Osteoblast (primary cell): ENCODE measurements at regions not wholly inside any gene's neighbourhood (a gene's known extent, or its start where the extent isn't known, plus 50 kb on each side); places are given as distances from the start of the nearest gene placed in this dataset.

Source experiments
- DNase-seq: peaks from one replicate; pipeline ENCODE4 v3.0.0; 2011; ENCODE audit warnings: low spot score, mixed read lengths; ENCODE audit not compliant: insufficient read length; ENCODE audit errors: missing footprints
- H2AFZ ChIP-seq: 2 replicates; pipeline ENCODE4 v1.6.0; 2011; ENCODE audit warnings: mild to moderate bottlenecking, low read length
- H3K27ac ChIP-seq: 2 replicates; pipeline ENCODE4 v1.5.1; 2011; ENCODE audit warnings: mild to moderate bottlenecking, low read depth, low read length, moderate library complexity
- H3K27me3 ChIP-seq: 2 replicates; pipeline ENCODE4 v1.6.0; 2012; ENCODE audit warnings: mild to moderate bottlenecking, control low read depth, inconsistent platforms, low read length, moderate library complexity; ENCODE audit not compliant: insufficient read depth
- H3K36me3 ChIP-seq: 2 replicates; pipeline ENCODE4 v1.5.1; 2011; ENCODE audit warnings: mild to moderate bottlenecking, low read length, control low read depth, moderate library complexity; ENCODE audit not compliant: insufficient read depth
- H3K4me1 ChIP-seq: 2 replicates; pipeline ENCODE4 v1.5.1; 2011; ENCODE audit warnings: mild to moderate bottlenecking, low read length, control low read depth, moderate library complexity; ENCODE audit not compliant: insufficient read depth
- H3K4me2 ChIP-seq: 2 replicates; pipeline ENCODE4 v1.6.0; 2011; ENCODE audit warnings: mild to moderate bottlenecking, low read length; ENCODE audit not compliant: insufficient read depth
- H3K4me3 ChIP-seq: fragments of 200-600 bp; sonication (generic); 3 replicates; pipeline ENCODE4 v1.5.1; 2012; ENCODE audit warnings: mild to moderate bottlenecking, low read length, inconsistent platforms; ENCODE audit not compliant: insufficient read depth
- H3K79me2 ChIP-seq: 2 replicates; pipeline ENCODE4 v1.6.0; 2012; ENCODE audit warnings: mild to moderate bottlenecking, low read length, control low read depth, inconsistent platforms; ENCODE audit not compliant: insufficient read depth
- H3K9me3 ChIP-seq: 2 replicates; pipeline ENCODE4 v1.5.1; 2011; ENCODE audit warnings: low read depth, low read length, control low read depth
- H4K20me1 ChIP-seq: 2 replicates; pipeline ENCODE4 v1.6.0; 2012; ENCODE audit warnings: mild to moderate bottlenecking, low read length, control low read depth; ENCODE audit not compliant: insufficient read depth
- CTCF ChIP-seq: IDR thresholded peaks from 2 replicates; pipeline ENCODE4 v1.5.1; 2011; ENCODE audit warnings: mild to moderate bottlenecking, low read depth, low read length, moderate library complexity; ENCODE audit errors: extremely low read depth

GRCh38 chr20:43284486-43284885 is 94.8 kb upstream of the PTPRT start:
- Histone ChIP-seq H3K4me3 (no peak overlapping the region), H3K36me3 (no peaks in the 10 kb centered on the region), H4K20me1 (no peaks in the 10 kb centered on the region), H3K79me2 (no peaks in the 10 kb centered on the region), H3K4me1 (no peaks in the 10 kb centered on the region), H3K27me3 (no peaks in the 10 kb centered on the region), H3K4me2 (no peak overlapping the region), H3K9me3 (no peaks in the 10 kb centered on the region), H2AFZ (no peak overlapping the region), H3K27ac (no peak overlapping the region)
- TF ChIP-seq CTCF: no peak
- no peak for DNase-seq

GRCh38 chr20:43283126-43283525 is 93.4 kb upstream of the PTPRT start:
- no peak overlapping the region for H3K4me3 ChIP-seq
- no peaks in the 10 kb centered on the region for H3K79me2 ChIP-seq
- no peak overlapping the region for H2AFZ ChIP-seq
- no peaks in the 10 kb centered on the region for H3K36me3 ChIP-seq
- TF ChIP-seq CTCF: no peak
- H3K27me3 ChIP-seq: no peaks in the 10 kb centered on the region
- no peaks in the 10 kb centered on the region for H3K4me1 ChIP-seq
- no peaks in the 10 kb centered on the region for H4K20me1 ChIP-seq
- no peak overlapping the region for H3K4me2 ChIP-seq
- H3K9me3 ChIP-seq: no peaks in the 10 kb centered on the region
- no peak overlapping the region for H3K27ac ChIP-seq
- no peak for DNase-seq

GRCh38 chr20:43271980-43272379 is 82.3 kb upstream of the PTPRT start:
- no peaks in the 10 kb centered on the region for H3K27me3 ChIP-seq
- H4K20me1 ChIP-seq: no peaks in the 10 kb centered on the region
- H3K4me3 ChIP-seq: no peak overlapping the region
- no peaks in the 10 kb centered on the region for H3K36me3 ChIP-seq
- no peaks in the 10 kb centered on the region for H3K4me1 ChIP-seq
- H2AFZ ChIP-seq: no peak overlapping the region
- no peak for TF ChIP-seq CTCF
- H3K4me2 ChIP-seq: no peak overlapping the region
- H3K9me3 ChIP-seq: no peaks in the 10 kb centered on the region
- DNase-seq: no peak
- no peak overlapping the region for H3K27ac ChIP-seq
- no peaks in the 10 kb centered on the region for H3K79me2 ChIP-seq

- H3K4me2 ChIP-seq: no peak overlapping the region
- H4K20me1 ChIP-seq: no peaks in the 10 kb centered on the region
These were observed 75.7 kb upstream of the PTPRT start for GRCh38 chr20:43265449-43265848.

More at GRCh38 chr20:43265449-43265848, 75.7 kb upstream of the PTPRT start:
- Histone ChIP-seq H3K4me3 (no peak overlapping the region), H3K79me2 (no peaks in the 10 kb centered on the region), H3K27ac (no peak overlapping the region), H3K36me3 (no peaks in the 10 kb centered on the region), H3K4me1 (no peaks in the 10 kb centered on the region), H3K9me3 (no peaks in the 10 kb centered on the region), H3K27me3 (no peaks in the 10 kb centered on the region), H2AFZ (no peak overlapping the region)
- no peak for TF ChIP-seq CTCF
- DNase-seq: no peak
